Fibroblast of lung (primary cell): ENCODE measurements at regions not wholly inside any gene's neighbourhood (a gene's known extent, or its start where the extent isn't known, plus 50 kb on each side); places are given as distances from the start of the nearest gene placed in this dataset.

ENCODE experiments used
- DNase-seq, 2 donors: peaks; one replicate each; pipeline versions ENCODE4 v3.0.0 to v3.0.0-alpha.2; 2010; ENCODE audit warnings: low read depth in 2 of 2
- H2AFZ ChIP-seq: 2 replicates; pipeline ENCODE4 v1.5.1; 2012; ENCODE audit warnings: low read length, control low read depth, inconsistent platforms
- H3K27ac ChIP-seq: 2 replicates; pipeline ENCODE4 v1.5.1; 2011; ENCODE audit warnings: low read length, control low read depth; ENCODE audit not compliant: insufficient read depth
- H3K27me3 ChIP-seq: 2 replicates; pipeline ENCODE4 v1.5.1; 2011; ENCODE audit warnings: mild to moderate bottlenecking, low read length; ENCODE audit not compliant: control insufficient read depth, insufficient read depth
- H3K36me3 ChIP-seq: 2 replicates; pipeline ENCODE4 v1.5.1; 2011; ENCODE audit warnings: low read length; ENCODE audit not compliant: control insufficient read depth, insufficient read depth
- H3K4me1 ChIP-seq: 2 replicates; pipeline ENCODE4 v1.5.1; 2011; ENCODE audit warnings: low read length; ENCODE audit not compliant: control insufficient read depth, insufficient read depth; ENCODE audit errors: extremely low read depth
- H3K4me2 ChIP-seq: 2 replicates; pipeline ENCODE4 v1.5.1; 2011; ENCODE audit warnings: low read length, control low read depth; ENCODE audit not compliant: insufficient read depth; ENCODE audit errors: extremely low read depth
- H3K4me3 ChIP-seq, 4 experiments: fragments of 200-600 bp in 1 of 4; sonication (generic) in 1 of 4; replicated peaks in 1 of 4; 2 replicates each; pipeline ENCODE4 v1.5.1; 2011 to 2016; ENCODE audit warnings: low read length in 4 of 4, low read depth in 3 of 4, mild to moderate bottlenecking in 3 of 4, control low read depth in 2 of 4, inconsistent platforms in 1 of 4, mixed read lengths in 1 of 4; ENCODE audit not compliant: insufficient read depth in 1 of 4; ENCODE audit errors: control extremely low read depth in 1 of 4
- H3K79me2 ChIP-seq: 2 replicates; pipeline ENCODE4 v1.5.1; 2012; ENCODE audit warnings: mild to moderate bottlenecking, low read length, inconsistent platforms; ENCODE audit not compliant: control insufficient read depth, insufficient read depth
- H3K9ac ChIP-seq: 2 replicates; pipeline ENCODE4 v1.5.1; 2011; ENCODE audit warnings: mild to moderate bottlenecking, low read length, control low read depth; ENCODE audit not compliant: insufficient read depth
- H3K9me3 ChIP-seq: 2 replicates; pipeline ENCODE4 v1.5.1; 2012; ENCODE audit warnings: low read depth, low read length; ENCODE audit not compliant: control insufficient read depth, insufficient read depth
- H4K20me1 ChIP-seq: 2 replicates; pipeline ENCODE4 v1.5.1; 2011; ENCODE audit warnings: low read length; ENCODE audit not compliant: control insufficient read depth, insufficient read depth; ENCODE audit errors: extremely low read depth
- EZH2 ChIP-seq: IDR thresholded peaks from 2 replicates; pipeline ENCODE4 v1.5.1; 2012; ENCODE audit warnings: low read length, control low read depth, mild to moderate bottlenecking; ENCODE audit errors: missing control alignments
- TF ChIP-seq, protein P1 (sequence below), 2 donors: IDR thresholded peaks in 1 of 2; conservative IDR thresholded peaks in 1 of 2; 1 replicate in 1 of 2; 2 replicates in 1 of 2; pipeline ENCODE4 v1.5.1; 2011 to 2012; ENCODE audit warnings: low read length in 2 of 2, control low read depth in 1 of 2, inconsistent platforms in 1 of 2, low read depth in 1 of 2, mild to moderate bottlenecking in 1 of 2

DNA sequence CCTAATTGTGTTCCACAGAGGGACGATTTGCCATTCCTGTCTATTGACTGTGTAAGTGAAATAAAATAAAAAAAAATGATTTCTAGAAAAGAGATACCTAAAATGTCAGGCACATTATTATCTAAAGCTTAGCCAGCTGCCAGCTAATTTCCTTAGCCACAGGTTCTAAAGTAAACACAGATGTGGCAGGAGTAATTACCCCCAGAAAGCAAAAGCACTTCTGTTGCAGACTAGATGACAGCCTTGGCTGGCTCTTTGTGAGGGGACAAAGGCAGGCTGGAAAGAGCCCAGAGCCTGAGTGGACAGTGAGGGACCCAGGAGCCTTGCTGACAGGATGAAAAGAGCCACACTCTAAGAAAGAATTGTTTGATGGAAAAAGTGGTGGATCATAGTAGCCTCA, 418.1 kb downstream of the LRIG3 start:
- Histone ChIP-seq H2AFZ (no peak overlapping the region), H3K27me3 (no peaks in the 10 kb centered on the region), H3K4me1 (peaks cover 17% of the 10 kb centered on the region), H3K4me3 (no peak overlapping the region), H3K27ac (no peak overlapping the region), H3K79me2 (no peaks in the 10 kb centered on the region), H3K9me3 (no peaks in the 10 kb centered on the region), H3K36me3 (no peaks in the 10 kb centered on the region), H3K9ac (no peak overlapping the region), H3K4me2 (no peak overlapping the region), H4K20me1 (no peaks in the 10 kb centered on the region)
- no peak for TF ChIP-seq EZH2
- TF ChIP-seq, protein P1, sequence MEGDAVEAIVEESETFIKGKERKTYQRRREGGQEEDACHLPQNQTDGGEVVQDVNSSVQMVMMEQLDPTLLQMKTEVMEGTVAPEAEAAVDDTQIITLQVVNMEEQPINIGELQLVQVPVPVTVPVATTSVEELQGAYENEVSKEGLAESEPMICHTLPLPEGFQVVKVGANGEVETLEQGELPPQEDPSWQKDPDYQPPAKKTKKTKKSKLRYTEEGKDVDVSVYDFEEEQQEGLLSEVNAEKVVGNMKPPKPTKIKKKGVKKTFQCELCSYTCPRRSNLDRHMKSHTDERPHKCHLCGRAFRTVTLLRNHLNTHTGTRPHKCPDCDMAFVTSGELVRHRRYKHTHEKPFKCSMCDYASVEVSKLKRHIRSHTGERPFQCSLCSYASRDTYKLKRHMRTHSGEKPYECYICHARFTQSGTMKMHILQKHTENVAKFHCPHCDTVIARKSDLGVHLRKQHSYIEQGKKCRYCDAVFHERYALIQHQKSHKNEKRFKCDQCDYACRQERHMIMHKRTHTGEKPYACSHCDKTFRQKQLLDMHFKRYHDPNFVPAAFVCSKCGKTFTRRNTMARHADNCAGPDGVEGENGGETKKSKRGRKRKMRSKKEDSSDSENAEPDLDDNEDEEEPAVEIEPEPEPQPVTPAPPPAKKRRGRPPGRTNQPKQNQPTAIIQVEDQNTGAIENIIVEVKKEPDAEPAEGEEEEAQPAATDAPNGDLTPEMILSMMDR (conservative IDR thresholded peaks at IDR 0.05 in 1 of 2, IDR thresholded peaks at IDR 0.05 in 1 of 2; ENCODE audit: low read depth in 1 of 2, low read length in 2 of 2) = no peak
- DNase-seq = peak; percentile 27 to 69

DNA sequence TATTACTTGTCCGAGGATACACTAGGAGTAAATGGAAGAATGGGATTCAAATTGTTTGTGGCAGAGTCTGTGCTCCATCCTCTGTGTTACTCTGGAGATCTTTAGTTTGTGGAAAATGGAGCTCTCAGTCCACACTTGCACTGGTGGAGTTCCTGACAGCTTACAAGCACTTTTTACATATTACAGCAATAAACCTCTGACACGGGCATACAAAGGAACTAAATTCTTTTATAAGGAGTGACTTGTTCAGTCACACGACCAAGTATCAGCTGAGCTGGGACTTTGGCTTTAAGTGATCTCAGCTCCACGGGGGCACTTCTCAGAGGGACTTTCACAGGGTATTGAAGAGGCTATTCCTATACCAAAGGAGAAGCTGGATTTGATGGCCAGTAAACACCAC, 417.5 kb downstream of the LRIG3 start:
- Histone ChIP-seq H3K79me2 (no peaks in the 10 kb centered on the region), H4K20me1 (no peaks in the 10 kb centered on the region), H3K27ac (no peak overlapping the region), H3K36me3 (no peaks in the 10 kb centered on the region), H3K27me3 (no peaks in the 10 kb centered on the region), H3K4me3 (no peak overlapping the region), H3K9me3 (no peaks in the 10 kb centered on the region), H3K4me2 (no peak overlapping the region), H3K4me1 (peaks cover 17% of the 10 kb centered on the region), H3K9ac (no peak overlapping the region), H2AFZ (no peak overlapping the region)
- TF ChIP-seq, protein P1 (conservative IDR thresholded peaks at IDR 0.05 in 1 of 2, IDR thresholded peaks at IDR 0.05 in 1 of 2; ENCODE audit: low read depth in 1 of 2, low read length in 2 of 2) = no peak
- TF ChIP-seq EZH2 = no peak
- peak in 1 of 2 donors; percentile 31 for DNase-seq

DNA sequence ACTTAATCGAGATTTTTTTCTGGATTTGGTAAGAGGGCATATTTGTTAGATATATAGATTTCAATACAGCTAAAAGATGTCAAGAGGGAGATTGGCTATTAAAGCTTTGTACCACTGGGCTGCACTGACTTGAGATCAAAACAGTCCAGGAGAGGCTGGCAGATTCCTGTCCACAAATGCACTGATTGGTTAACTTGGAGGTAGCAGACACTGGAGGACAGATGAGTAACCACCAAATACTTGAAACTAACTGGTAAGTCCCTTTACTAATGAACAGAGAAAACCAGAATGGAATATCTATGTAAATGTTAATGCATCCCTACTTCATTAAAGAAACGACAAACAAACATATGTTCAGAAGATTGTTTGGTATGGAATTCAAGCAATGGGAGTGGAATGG, 416.6 kb downstream of the LRIG3 start:
- H3K79me2 ChIP-seq = no peaks in the 10 kb centered on the region
- H3K36me3 ChIP-seq = no peaks in the 10 kb centered on the region
- TF ChIP-seq EZH2 = no peak
- TF ChIP-seq, protein P1 (conservative IDR thresholded peaks at IDR 0.05 in 1 of 2, IDR thresholded peaks at IDR 0.05 in 1 of 2; ENCODE audit: low read depth in 1 of 2, low read length in 2 of 2) = no peak
- no peak overlapping the region for H3K27ac ChIP-seq
- H3K27me3 ChIP-seq = no peaks in the 10 kb centered on the region
- peaks cover 17% of the 10 kb centered on the region for H3K4me1 ChIP-seq
- H4K20me1 ChIP-seq = no peaks in the 10 kb centered on the region
- H2AFZ ChIP-seq = no peak overlapping the region
- no peak overlapping the region for H3K9ac ChIP-seq
- H3K9me3 ChIP-seq = no peaks in the 10 kb centered on the region
- no peak overlapping the region for H3K4me3 ChIP-seq
- no peak overlapping the region for H3K4me2 ChIP-seq
- peak in 1 of 2 donors; percentile 37 for DNase-seq
